ENCODE measurements at regions not wholly inside any gene's neighbourhood (a gene's known extent, or its start where the extent isn't known, plus 50 kb on each side); places are given as distances from the start of the nearest gene placed in this dataset.

DNA sequence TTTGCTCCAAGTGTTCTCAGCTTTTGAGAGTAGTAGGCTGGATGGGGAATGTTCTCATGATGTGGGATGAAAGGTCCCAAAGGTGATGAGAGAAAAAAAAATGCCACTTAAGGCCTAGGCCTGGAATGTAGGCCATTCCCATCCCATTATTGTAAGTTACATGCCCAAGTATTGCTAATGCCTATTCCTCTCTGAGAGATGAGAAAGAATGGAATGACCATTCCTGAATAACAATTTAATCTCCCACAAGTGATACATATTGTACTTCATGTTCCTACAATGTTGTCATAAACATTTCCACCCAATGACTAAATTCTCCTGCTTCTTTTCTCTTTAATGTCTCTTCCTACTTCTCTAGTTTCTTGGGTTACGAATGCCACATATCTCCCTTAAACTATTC is 102.8 kb upstream of the KCNJ16 start (continued):
- TF ChIP-seq, protein P1, sequence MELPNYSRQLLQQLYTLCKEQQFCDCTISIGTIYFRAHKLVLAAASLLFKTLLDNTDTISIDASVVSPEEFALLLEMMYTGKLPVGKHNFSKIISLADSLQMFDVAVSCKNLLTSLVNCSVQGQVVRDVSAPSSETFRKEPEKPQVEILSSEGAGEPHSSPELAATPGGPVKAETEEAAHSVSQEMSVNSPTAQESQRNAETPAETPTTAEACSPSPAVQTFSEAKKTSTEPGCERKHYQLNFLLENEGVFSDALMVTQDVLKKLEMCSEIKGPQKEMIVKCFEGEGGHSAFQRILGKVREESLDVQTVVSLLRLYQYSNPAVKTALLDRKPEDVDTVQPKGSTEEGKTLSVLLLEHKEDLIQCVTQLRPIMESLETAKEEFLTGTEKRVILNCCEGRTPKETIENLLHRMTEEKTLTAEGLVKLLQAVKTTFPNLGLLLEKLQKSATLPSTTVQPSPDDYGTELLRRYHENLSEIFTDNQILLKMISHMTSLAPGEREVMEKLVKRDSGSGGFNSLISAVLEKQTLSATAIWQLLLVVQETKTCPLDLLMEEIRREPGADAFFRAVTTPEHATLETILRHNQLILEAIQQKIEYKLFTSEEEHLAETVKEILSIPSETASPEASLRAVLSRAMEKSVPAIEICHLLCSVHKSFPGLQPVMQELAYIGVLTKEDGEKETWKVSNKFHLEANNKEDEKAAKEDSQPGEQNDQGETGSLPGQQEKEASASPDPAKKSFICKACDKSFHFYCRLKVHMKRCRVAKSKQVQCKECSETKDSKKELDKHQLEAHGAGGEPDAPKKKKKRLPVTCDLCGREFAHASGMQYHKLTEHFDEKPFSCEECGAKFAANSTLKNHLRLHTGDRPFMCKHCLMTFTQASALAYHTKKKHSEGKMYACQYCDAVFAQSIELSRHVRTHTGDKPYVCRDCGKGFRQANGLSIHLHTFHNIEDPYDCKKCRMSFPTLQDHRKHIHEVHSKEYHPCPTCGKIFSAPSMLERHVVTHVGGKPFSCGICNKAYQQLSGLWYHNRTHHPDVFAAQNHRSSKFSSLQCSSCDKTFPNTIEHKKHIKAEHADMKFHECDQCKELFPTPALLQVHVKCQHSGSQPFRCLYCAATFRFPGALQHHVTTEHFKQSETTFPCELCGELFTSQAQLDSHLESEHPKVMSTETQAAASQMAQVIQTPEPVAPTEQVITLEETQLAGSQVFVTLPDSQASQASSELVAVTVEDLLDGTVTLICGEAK (IDR thresholded peaks at IDR 0.05), result no peak
- TF ChIP-seq, protein P1 (CRISPR knock-in tag; IDR thresholded peaks at IDR 0.05), result no peak
- no peak for TF ChIP-seq KHSRP (IDR thresholded peaks at IDR 0.05)
- no peak for TF ChIP-seq RUNX1 (IDR thresholded peaks at IDR 0.05; ENCODE audit: low read depth)
- TF ChIP-seq TEAD1 (CRISPR knock-in tag; IDR thresholded peaks at IDR 0.05), result no peak
- no peak for TF ChIP-seq ZNF224 (CRISPR knock-in tag; IDR thresholded peaks at IDR 0.05)
- TF ChIP-seq ZNF778 (CRISPR knock-in tag; IDR thresholded peaks at IDR 0.05), result no peak
- TF ChIP-seq HIVEP1 (CRISPR knock-in tag; IDR thresholded peaks at IDR 0.05), result no peak

All from K562 (cell line).